DMS53 treated with DMSO at 0.1 percent for 48 hours (cell line): ENCODE measurements at regions not wholly inside any gene's neighbourhood (a gene's known extent, or its start where the extent isn't known, plus 50 kb on each side); places are given as distances from the start of the nearest gene placed in this dataset.
A peak's percentile ranks its signal among the peaks of the same experiment; 100 is the strongest.

ENCODE experiments used
- DNase-seq: peaks from one replicate; lab custom pipeline; 2025; ENCODE audit not compliant: unreplicated experiment; lab: John Stamatoyannopoulos, UW

GRCh38 chr6:56005426-56005825 lies 130.0 kb upstream of the BMP5 start:
- DNase-seq: no peak

GRCh38 chr6:56004426-56004825 lies 129.0 kb upstream of the BMP5 start:
- DNase-seq: no peak

GRCh38 chr6:56003616-56004015 lies 128.2 kb upstream of the BMP5 start:
- no peak for DNase-seq

GRCh38 chr6:56002336-56002735 lies 126.9 kb upstream of the BMP5 start:
- DNase-seq: no peak

GRCh38 chr6:55998576-55998975 lies 123.2 kb upstream of the BMP5 start:
- no peak for DNase-seq

GRCh38 chr6:55997223-55997874 lies 122.0 kb upstream of the BMP5 start:
- no peak for DNase-seq

GRCh38 chr6:55994531-55994930 lies 119.1 kb upstream of the BMP5 start:
- DNase-seq: no peak

- DNase-seq: no peak
Measured at GRCh38 chr6:55993418-55993817, 118.0 kb upstream of the BMP5 start.

GRCh38 chr6:55992546-55992945 lies 117.2 kb upstream of the BMP5 start:
- no peak for DNase-seq

- DNase-seq: no peak
Measured at GRCh38 chr6:55985309-55985708, 109.9 kb upstream of the BMP5 start.

- no peak for DNase-seq
Measured at GRCh38 chr6:55983861-55984260, 108.5 kb upstream of the BMP5 start.

GRCh38 chr6:55981660-55982059 lies 106.3 kb upstream of the BMP5 start:
- no peak for DNase-seq

- DNase-seq: peak; percentile 34
Measured at GRCh38 chr6:55980627-55981211, 105.3 kb upstream of the BMP5 start.

- DNase-seq: no peak
Measured at GRCh38 chr6:55979526-55979925, 104.1 kb upstream of the BMP5 start.

- no peak for DNase-seq
Measured at GRCh38 chr6:55977959-55978665, 102.7 kb upstream of the BMP5 start.

GRCh38 chr6:55974688-55975087 lies 99.3 kb upstream of the BMP5 start:
- no peak for DNase-seq

- DNase-seq: no peak
Measured at GRCh38 chr6:55972091-55972490, 96.7 kb upstream of the BMP5 start.

- DNase-seq: no peak
Measured at GRCh38 chr6:55969526-55969925, 94.1 kb upstream of the BMP5 start.

- DNase-seq: no peak
Measured at GRCh38 chr6:55968926-55969325, 93.5 kb upstream of the BMP5 start.

- no peak for DNase-seq
Measured at GRCh38 chr6:55964136-55964535, 88.7 kb upstream of the BMP5 start.

GRCh38 chr6:55963301-55963700 lies 87.9 kb upstream of the BMP5 start:
- DNase-seq: peak; percentile 14

GRCh38 chr6:55960344-55960743 lies 85.0 kb upstream of the BMP5 start:
- DNase-seq: no peak
